ENCODE measurements at regions not wholly inside any gene's neighbourhood (a gene's known extent, or its start where the extent isn't known, plus 50 kb on each side); places are given as distances from the start of the nearest gene placed in this dataset.

DNA sequence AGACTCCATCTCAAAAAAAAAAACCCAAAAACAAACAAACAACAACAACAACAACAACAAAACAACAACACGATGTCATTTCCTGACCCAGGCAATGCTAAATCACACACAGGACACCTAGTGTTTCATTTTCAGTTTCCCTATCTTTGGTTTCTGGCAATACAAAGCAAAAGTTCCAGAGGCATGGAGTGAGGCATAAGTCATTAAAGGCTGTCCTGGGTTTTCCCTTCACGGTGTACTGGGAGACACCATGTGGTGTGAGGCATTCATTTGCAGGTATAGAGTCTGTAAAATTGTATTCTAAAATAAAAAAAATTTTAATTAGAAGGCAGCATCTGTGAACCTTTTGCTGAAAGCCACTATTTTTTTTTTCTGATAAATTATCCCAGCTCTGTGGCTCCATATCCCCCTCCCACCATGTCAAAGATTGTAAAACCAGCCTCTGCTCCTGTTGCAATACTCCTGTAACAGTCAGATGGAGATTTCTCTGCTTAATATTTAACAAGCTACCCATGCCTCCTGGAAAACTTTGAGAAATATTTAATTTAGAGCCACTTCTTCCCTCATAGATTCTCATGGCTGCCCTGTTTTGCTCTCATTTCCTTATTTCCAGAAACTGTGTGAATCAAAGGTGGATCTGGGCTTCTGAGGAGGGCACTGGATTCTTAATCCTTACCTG, 324.6 kb downstream of the MCTP2 start:
- Histone ChIP-seq H3K27ac (ENCODE audit: low read depth, low read length) (no peak overlapping the region), H3K79me2 (ENCODE audit: control insufficient read depth, low read length) (no peaks in the 10 kb centered on the region), H3K9me2 (replicated peaks; ENCODE audit: control insufficient read depth, low read length) (no peaks in the 10 kb centered on the region), H3K4me2 (ENCODE audit: low read length) (no peak overlapping the region), H4K20me1 (ENCODE audit: control insufficient read depth, insufficient read depth, low read depth, low read length) (no peaks in the 10 kb centered on the region), H3K27me3 (ENCODE audit: control insufficient read depth, low read length) (no peaks in the 10 kb centered on the region), H3K36me3 (ENCODE audit: control insufficient read depth, low read length) (no peaks in the 10 kb centered on the region), H3K9me3 (ENCODE audit: control insufficient read depth, insufficient read depth, low read length) (no peaks in the 10 kb centered on the region), H3F3A (ENCODE audit: control insufficient read depth, insufficient read depth) (no peaks in the 10 kb centered on the region), H3K4me1 (ENCODE audit: control insufficient read depth, low read length) (no peaks in the 10 kb centered on the region), H3K4me3 (ENCODE audit: low read length) (no peak overlapping the region)
- TF ChIP-seq, protein P1, sequence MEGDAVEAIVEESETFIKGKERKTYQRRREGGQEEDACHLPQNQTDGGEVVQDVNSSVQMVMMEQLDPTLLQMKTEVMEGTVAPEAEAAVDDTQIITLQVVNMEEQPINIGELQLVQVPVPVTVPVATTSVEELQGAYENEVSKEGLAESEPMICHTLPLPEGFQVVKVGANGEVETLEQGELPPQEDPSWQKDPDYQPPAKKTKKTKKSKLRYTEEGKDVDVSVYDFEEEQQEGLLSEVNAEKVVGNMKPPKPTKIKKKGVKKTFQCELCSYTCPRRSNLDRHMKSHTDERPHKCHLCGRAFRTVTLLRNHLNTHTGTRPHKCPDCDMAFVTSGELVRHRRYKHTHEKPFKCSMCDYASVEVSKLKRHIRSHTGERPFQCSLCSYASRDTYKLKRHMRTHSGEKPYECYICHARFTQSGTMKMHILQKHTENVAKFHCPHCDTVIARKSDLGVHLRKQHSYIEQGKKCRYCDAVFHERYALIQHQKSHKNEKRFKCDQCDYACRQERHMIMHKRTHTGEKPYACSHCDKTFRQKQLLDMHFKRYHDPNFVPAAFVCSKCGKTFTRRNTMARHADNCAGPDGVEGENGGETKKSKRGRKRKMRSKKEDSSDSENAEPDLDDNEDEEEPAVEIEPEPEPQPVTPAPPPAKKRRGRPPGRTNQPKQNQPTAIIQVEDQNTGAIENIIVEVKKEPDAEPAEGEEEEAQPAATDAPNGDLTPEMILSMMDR (IDR thresholded peaks at IDR 0.05; ENCODE audit: low read depth, low read length, poor library complexity, severe bottlenecking): no peak
- TF ChIP-seq EZH2phosphoT487 (IDR thresholded peaks at IDR 0.05; ENCODE audit: borderline replicate concordance, low read length): no peak

DNA sequence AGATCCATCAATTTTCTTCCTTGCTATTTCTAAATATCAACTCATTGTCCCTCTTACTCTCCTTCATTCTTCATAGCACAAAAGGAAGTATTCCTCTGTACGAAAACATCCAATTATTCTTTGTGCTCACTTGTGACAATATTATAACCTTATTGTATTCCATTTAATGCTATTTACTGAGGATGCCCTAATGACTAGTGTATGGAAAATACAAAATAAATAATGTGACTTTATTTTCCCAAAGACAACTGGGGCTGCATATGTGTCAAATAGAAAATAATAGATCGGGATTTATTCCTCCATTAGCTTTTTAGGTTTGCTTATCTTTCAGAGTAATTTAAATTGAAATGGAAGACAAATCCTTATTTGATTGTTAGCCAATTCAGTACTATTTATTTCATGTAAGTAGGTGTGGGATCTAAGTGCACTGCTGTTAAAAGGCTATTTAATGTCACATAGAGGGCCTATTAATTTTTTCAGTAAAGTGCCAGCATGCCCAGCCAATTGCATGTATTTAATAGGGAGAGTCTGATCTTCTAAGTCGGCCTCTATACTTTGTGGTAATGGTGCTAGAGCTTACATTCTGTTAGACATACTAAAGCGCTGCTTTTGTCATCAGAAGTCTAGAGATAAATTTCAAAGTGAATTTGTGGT, 329.8 kb downstream of the MCTP2 start:
- TF ChIP-seq, protein P1 (IDR thresholded peaks at IDR 0.05; ENCODE audit: low read depth, low read length, poor library complexity, severe bottlenecking): no peak
- no peak for TF ChIP-seq EZH2phosphoT487 (IDR thresholded peaks at IDR 0.05; ENCODE audit: borderline replicate concordance, low read length)
- Histone ChIP-seq H3K9me2 (replicated peaks; ENCODE audit: control insufficient read depth, low read length) (no peaks in the 10 kb centered on the region), H3K27me3 (ENCODE audit: control insufficient read depth, low read length) (no peaks in the 10 kb centered on the region), H3K27ac (ENCODE audit: low read depth, low read length) (no peak overlapping the region), H3K36me3 (ENCODE audit: control insufficient read depth, low read length) (no peaks in the 10 kb centered on the region), H3K4me3 (ENCODE audit: low read length) (no peak overlapping the region), H4K20me1 (ENCODE audit: control insufficient read depth, insufficient read depth, low read depth, low read length) (no peaks in the 10 kb centered on the region), H3K4me2 (ENCODE audit: low read length) (no peak overlapping the region), H3K9me3 (ENCODE audit: control insufficient read depth, insufficient read depth, low read length) (no peaks in the 10 kb centered on the region), H3F3A (ENCODE audit: control insufficient read depth, insufficient read depth) (no peaks in the 10 kb centered on the region), H3K79me2 (ENCODE audit: control insufficient read depth, low read length) (no peaks in the 10 kb centered on the region), H3K4me1 (ENCODE audit: control insufficient read depth, low read length) (no peaks in the 10 kb centered on the region)

DNA sequence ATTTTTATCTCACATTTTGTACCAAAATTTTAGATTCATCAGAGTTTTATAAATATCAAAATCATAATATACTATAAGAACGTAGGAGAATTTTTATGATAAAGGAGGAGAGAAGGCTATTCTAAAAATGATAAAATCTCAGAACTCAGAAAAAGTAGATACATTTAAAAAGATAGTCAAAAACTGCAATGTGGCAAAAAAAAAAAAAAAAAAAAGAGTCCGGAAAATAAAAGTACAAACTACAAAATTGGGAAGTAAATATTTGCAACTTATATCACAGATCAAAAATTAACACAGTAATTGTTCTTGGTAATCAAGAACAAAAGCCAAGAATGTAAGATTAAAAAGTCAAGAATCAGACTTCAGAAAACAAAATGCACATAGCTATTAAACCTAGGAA, 332.1 kb downstream of the MCTP2 start:
- H3F3A ChIP-seq (ENCODE audit: control insufficient read depth, insufficient read depth): no peaks in the 10 kb centered on the region
- no peaks in the 10 kb centered on the region for H3K9me2 ChIP-seq (replicated peaks; ENCODE audit: control insufficient read depth, low read length)
- no peak overlapping the region for H3K4me3 ChIP-seq (ENCODE audit: low read length)
- no peaks in the 10 kb centered on the region for H3K36me3 ChIP-seq (ENCODE audit: control insufficient read depth, low read length)
- no peaks in the 10 kb centered on the region for H3K9me3 ChIP-seq (ENCODE audit: control insufficient read depth, insufficient read depth, low read length)
- no peaks in the 10 kb centered on the region for H4K20me1 ChIP-seq (ENCODE audit: control insufficient read depth, insufficient read depth, low read depth, low read length)
- no peaks in the 10 kb centered on the region for H3K4me1 ChIP-seq (ENCODE audit: control insufficient read depth, low read length)
- TF ChIP-seq EZH2phosphoT487 (IDR thresholded peaks at IDR 0.05; ENCODE audit: borderline replicate concordance, low read length): no peak
- TF ChIP-seq, protein P1 (IDR thresholded peaks at IDR 0.05; ENCODE audit: low read depth, low read length, poor library complexity, severe bottlenecking): no peak
- H3K4me2 ChIP-seq (ENCODE audit: low read length): no peak overlapping the region
- H3K27me3 ChIP-seq (ENCODE audit: control insufficient read depth, low read length): no peaks in the 10 kb centered on the region
- H3K79me2 ChIP-seq (ENCODE audit: control insufficient read depth, low read length): no peaks in the 10 kb centered on the region
- no peak overlapping the region for H3K27ac ChIP-seq (ENCODE audit: low read depth, low read length)

All from DOHH2 (cell line).